A549 (cell line): ENCODE measurements at regions not wholly inside any gene's neighbourhood (a gene's known extent, or its start where the extent isn't known, plus 50 kb on each side); places are given as distances from the start of the nearest gene placed in this dataset.

ENCODE experiments used
- ATAC-seq, 2 experiments: fragments of 200-7000 bp in 1 of 2; fragments of >200 bp in 1 of 2; cut with Nextera tagmentation in 1 of 2; cut with Tn5 transposase in 1 of 2; 3 replicates each; pipeline versions ENCODE4 v1.8.0 to v1.9.1; 2018 to 2020; ENCODE audit warnings: mild to moderate bottlenecking in 1 of 2, moderate library complexity in 1 of 2
- CTCF ChIA-PET: fragments of 300-600 bp; sonication (Branson Sonifier 250); formaldehyde crosslinking; extraction: SDS; loops from one replicate; lab custom pipeline; 2021; ENCODE audit warnings: antibody characterized with exemption, inconsistent platforms; lab: Yijun Ruan, JAX
- POLR2A ChIA-PET: fragments of 350-600 bp; formaldehyde crosslinking; extraction: SDS; loops from one replicate; lab custom pipeline; 2021; ENCODE audit warnings: antibody characterized with exemption, inconsistent platforms; lab: Yijun Ruan, JAX
- DNase-seq, 2 experiments: peaks; one replicate each; pipeline versions ENCODE4 v3.0.0 to v3.0.0-alpha.2; 2011 to 2016; ENCODE audit warnings: low read depth in 1 of 2, low spot score in 1 of 2
- FAIRE-seq: peaks from 2 replicates; lab custom pipeline; 2011; peaks lifted over from hg19 to GRCh38; lab: Jason Lieb, UNC
- H3K27ac ChIP-seq, 2 experiments: fragments of >200 bp; sonication (Bioruptor Twin); formaldehyde crosslinking; 3 replicates each; pipeline ENCODE4 v1.5.1; 2016 to 2017
- H3K4me1 ChIP-seq: fragments of >200 bp; sonication (Bioruptor Twin); formaldehyde crosslinking; 3 replicates; pipeline ENCODE4 v1.6.1; 2016
- H3K4me2 ChIP-seq: fragments of >200 bp; sonication (Bioruptor Twin); formaldehyde crosslinking; 3 replicates; pipeline ENCODE4 v1.6.1; 2016
- H3K4me3 ChIP-seq: fragments of >200 bp; sonication (Bioruptor Twin); formaldehyde crosslinking; 3 replicates; pipeline ENCODE4 v1.5.1; 2016
- H3K9me3 ChIP-seq: fragments of >200 bp; sonication (Bioruptor Twin); formaldehyde crosslinking; 3 replicates; pipeline ENCODE4 v1.6.1; 2016
- BCL3 ChIP-seq: fragments of >200 bp; sonication (Bioruptor Twin); formaldehyde crosslinking; IDR thresholded peaks from 3 replicates; pipeline ENCODE4 v1.6.1; 2016
- BHLHE40 ChIP-seq: IDR thresholded peaks from 2 replicates; pipeline ENCODE4 v1.6.1; 2012; ENCODE audit warnings: low read depth, low read length, inconsistent platforms
- CBX2 ChIP-seq: fragments of 200-600 bp; sonication (generic); IDR thresholded peaks from 2 replicates; pipeline ENCODE4 v1.6.1; 2016; ENCODE audit warnings: low read depth, mild to moderate bottlenecking, borderline replicate concordance
- CBX8 ChIP-seq: fragments of 200-600 bp; sonication (generic); IDR thresholded peaks from 2 replicates; pipeline ENCODE4 v1.6.1; 2016
- CHD4 ChIP-seq: fragments of 200-600 bp; sonication (generic); IDR thresholded peaks from 2 replicates; pipeline ENCODE4 v1.6.1; 2016; ENCODE audit warnings: antibody characterized with exemption, mild to moderate bottlenecking, borderline replicate concordance
- CTCF ChIP-seq: fragments of >200 bp; sonication (Bioruptor Twin); formaldehyde crosslinking; IDR thresholded peaks from 3 replicates; pipeline ENCODE4 v1.5.1; 2016
- EHF ChIP-seq: fragments of 250-450 bp; sonication (Bioruptor Pico); IDR thresholded peaks from 2 replicates; pipeline ENCODE4 v1.5.0; 2020; ENCODE audit warnings: mild to moderate bottlenecking
- EP300 ChIP-seq, 2 experiments: fragments of >200 bp; sonication (Bioruptor Twin); formaldehyde crosslinking; IDR thresholded peaks; 2 replicates in 1 of 2; 3 replicates in 1 of 2; pipeline ENCODE4 v1.6.1; 2016 to 2017
- FOSB ChIP-seq: fragments of 250-450 bp; sonication (Bioruptor Pico); IDR thresholded peaks from 2 replicates; pipeline ENCODE4 v1.5.0; 2020; ENCODE audit warnings: mild to moderate bottlenecking, moderate library complexity
- FOSL2 ChIP-seq, 2 experiments: fragments of 450-650 bp in 1 of 2; fragments of >200 bp in 1 of 2; sonication (Bioruptor Twin) in 1 of 2; formaldehyde crosslinking; IDR thresholded peaks; 2 replicates each; pipeline versions ENCODE4 v1.5.0 to v1.6.1; 2016 to 2020; ENCODE audit warnings: mild to moderate bottlenecking in 1 of 2, moderate library complexity in 1 of 2
- FOXS1 ChIP-seq: fragments of 250-450 bp; sonication (Bioruptor Pico); IDR thresholded peaks from 2 replicates; pipeline ENCODE4 v1.5.0; 2020; ENCODE audit warnings: mild to moderate bottlenecking, moderate library complexity
- GATA3 ChIP-seq: IDR thresholded peaks from 2 replicates; pipeline ENCODE4 v1.6.1; 2012; ENCODE audit warnings: borderline replicate concordance
- HDAC2 ChIP-seq: fragments of 200-600 bp; sonication (generic); IDR thresholded peaks from 2 replicates; pipeline ENCODE4 v1.6.1; 2016
- HES2 ChIP-seq: fragments of >200 bp; sonication (Bioruptor Twin); formaldehyde crosslinking; IDR thresholded peaks from 2 replicates; pipeline ENCODE4 v1.6.1; 2016
- JUNB ChIP-seq: fragments of >200 bp; sonication (Bioruptor Twin); formaldehyde crosslinking; IDR thresholded peaks from 2 replicates; pipeline ENCODE4 v1.6.1; 2016
- KDM1A ChIP-seq: fragments of 200-600 bp; sonication (generic); IDR thresholded peaks from 2 replicates; pipeline ENCODE4 v1.6.1; 2016; ENCODE audit warnings: low read depth, mild to moderate bottlenecking
- KDM5A ChIP-seq: fragments of 200-600 bp; sonication (generic); IDR thresholded peaks from 2 replicates; pipeline ENCODE4 v1.6.1; 2016; ENCODE audit warnings: antibody characterized with exemption, mild to moderate bottlenecking
- MAFK ChIP-seq: fragments of 450-650 bp; IDR thresholded peaks from 2 replicates; pipeline ENCODE4 v1.6.1; 2014; ENCODE audit not compliant: partially characterized antibody
- NPAS2 ChIP-seq: fragments of 250-450 bp; sonication (Bioruptor Pico); IDR thresholded peaks from 2 replicates; pipeline ENCODE4 v1.8.0; 2022; ENCODE audit warnings: mild to moderate bottlenecking, moderate library complexity, borderline replicate concordance
- NR3C1 ChIP-seq: fragments of >200 bp; sonication (Bioruptor Twin); formaldehyde crosslinking; IDR thresholded peaks from 3 replicates; pipeline ENCODE4 v1.6.1; 2017
- PBX3 ChIP-seq: IDR thresholded peaks from 2 replicates; pipeline ENCODE4 v1.6.1; 2012
- POLR2A ChIP-seq: IDR thresholded peaks from 2 replicates; pipeline ENCODE4 v1.6.1; 2012; ENCODE audit warnings: mild to moderate bottlenecking, low read length
- RAD21 ChIP-seq, 2 experiments: fragments of >200 bp in 1 of 2; sonication (Bioruptor Twin) in 1 of 2; formaldehyde crosslinking in 1 of 2; IDR thresholded peaks in 1 of 2; conservative IDR thresholded peaks in 1 of 2; 2 replicates in 1 of 2; 3 replicates in 1 of 2; pipeline ENCODE4 v1.6.1; 2012 to 2018; ENCODE audit warnings: inconsistent platforms in 1 of 2
- RFX5 ChIP-seq: fragments of 450-650 bp; IDR thresholded peaks from 2 replicates; pipeline ENCODE4 v1.7.1; 2014; ENCODE audit warnings: antibody characterized with exemption, mild to moderate bottlenecking, moderate library complexity
- SREBF2 ChIP-seq: fragments of 450-650 bp; IDR thresholded peaks from 2 replicates; pipeline ENCODE4 v1.6.1; 2014; ENCODE audit warnings: mild to moderate bottlenecking, moderate library complexity
- USF2 ChIP-seq: fragments of 450-650 bp; IDR thresholded peaks from 2 replicates; pipeline ENCODE4 v1.6.1; 2014; ENCODE audit warnings: antibody characterized with exemption
- ZC3H11A ChIP-seq: fragments of 450-650 bp; IDR thresholded peaks from 2 replicates; pipeline ENCODE4 v1.6.1; 2014; ENCODE audit warnings: antibody characterized with exemption, mild to moderate bottlenecking
- ZFP36 ChIP-seq: fragments of 450-650 bp; IDR thresholded peaks from 2 replicates; pipeline ENCODE4 v1.6.1; 2014; ENCODE audit warnings: borderline replicate concordance; ENCODE audit not compliant: partially characterized antibody
- ZNF302 ChIP-seq: fragments of 250-450 bp; sonication (Bioruptor Pico); IDR thresholded peaks from 2 replicates; pipeline ENCODE4 v1.9.0; 2021; ENCODE audit warnings: inconsistent platforms, mild to moderate bottlenecking, moderate library complexity
- WGBS: methylation state at CpG from one replicate; pipeline ENCODE4 v1.1.6; 2017; ENCODE audit errors: missing lambda C conversion rate; 5-methylcytosine and 5-hydroxymethylcytosine counted together

- ChIA-PET CTCF (no interaction called here), POLR2A (no interaction called here)
- TF ChIP-seq HES2 (no peak), ZC3H11A (no peak), KDM1A (no peak), POLR2A (no peak), CBX2 (no peak), NPAS2 (CRISPR knock-in tag) (no peak), CHD4 (no peak), CBX8 (no peak), BCL3 (no peak), EHF (CRISPR knock-in tag) (no peak), SREBF2 (no peak), KDM5A (no peak), FOSB (CRISPR knock-in tag) (no peak), HDAC2 (no peak), JUNB (no peak), NR3C1 (no peak), ZNF302 (no peak)
- Histone ChIP-seq H3K4me1 (peaks cover 6% of the 10 kb centered on the region; the same call in 1 of the 3 replicates), H3K4me2 (no peak overlapping the region), H3K4me3 (no peak overlapping the region), H3K27ac (no peak overlapping the region), H3K9me3 (no peaks in the 10 kb centered on the region)
- ATAC-seq (no peak), FAIRE-seq (no peak), DNase-seq (no peak)
- WGBS, result 4% methylated on average over 1 of the region's 1 CpG
Observed at GRCh38 chr10:60495338-60496055, 105.8 kb upstream of the ANK3 start.

- no peak for ATAC-seq
- Histone ChIP-seq H3K4me3 (no peak overlapping the region), H3K4me1 (peaks cover 6% of the 10 kb centered on the region; the same call in 1 of the 3 replicates), H3K27ac (no peak overlapping the region), H3K9me3 (no peaks in the 10 kb centered on the region), H3K4me2 (no peak overlapping the region)
- no peak for FAIRE-seq
- 68% methylated on average over 2 of the region's 2 CpGs for WGBS
- ChIA-PET CTCF (no interaction called here), POLR2A (no interaction called here)
- TF ChIP-seq BHLHE40 (no peak), RAD21 (conservative IDR thresholded peaks at IDR 0.05 in 1 of 2, IDR thresholded peaks at IDR 0.05 in 1 of 2) (no peak), PBX3 (no peak), FOXS1 (CRISPR knock-in tag) (no peak), EP300 (IDR thresholded peaks at IDR 0.05) (no peak), JUNB (no peak), RFX5 (no peak), GATA3 (no peak), USF2 (no peak), MAFK (no peak), ZFP36 (no peak), ZNF302 (no peak), EHF (CRISPR knock-in tag) (no peak), CBX2 (no peak), BCL3 (no peak), HES2 (no peak), KDM1A (no peak), FOSL2 (IDR thresholded peaks at IDR 0.05) (no peak), FOSL2 (CRISPR knock-in tag; IDR thresholded peaks at IDR 0.05) (no peak), NR3C1 (no peak), CTCF (no peak)
- no peak for DNase-seq
Observed at GRCh38 chr10:60494774-60495173, 105.1 kb upstream of the ANK3 start.
